Type B pancreatic cell (in vitro differentiated cells): ENCODE measurements at regions not wholly inside any gene's neighbourhood (a gene's known extent, or its start where the extent isn't known, plus 50 kb on each side); places are given as distances from the start of the nearest gene placed in this dataset.

Experiments used
- DNase-seq: peaks from one replicate; pipeline ENCODE4 v3.0.0; 2021; ENCODE audit warnings: mixed read lengths; ENCODE audit not compliant: unreplicated experiment; ENCODE audit errors: extremely low spot score
- H3K27ac Mint-ChIP-seq: 2 replicates; pipeline ENCODE4 v1.8.0; 2021; ENCODE audit warnings: mild to moderate bottlenecking, mixed read lengths
- H3K27me3 Mint-ChIP-seq: 2 replicates; pipeline ENCODE4 v1.8.0; 2021; ENCODE audit warnings: mixed read lengths
- H3K36me3 Mint-ChIP-seq: 2 replicates; pipeline ENCODE4 v1.8.0; 2021; ENCODE audit warnings: mixed read lengths
- H3K4me1 Mint-ChIP-seq: one replicate; pipeline ENCODE4 v1.8.0; 2021; ENCODE audit warnings: mixed read lengths; ENCODE audit not compliant: unreplicated experiment
- H3K4me3 Mint-ChIP-seq: 2 replicates; pipeline ENCODE4 v1.8.0; 2021; ENCODE audit warnings: mild to moderate bottlenecking, mixed read lengths
- H3K9me3 Mint-ChIP-seq: 2 replicates; pipeline ENCODE4 v1.8.0; 2021; ENCODE audit warnings: mixed read lengths
- CTCF ChIP-seq: fragments of 200-600 bp; sonication (generic); conservative IDR thresholded peaks from 2 replicates; pipeline ENCODE4 v1.5.0; 2021; ENCODE audit warnings: antibody characterized with exemption, mild to moderate bottlenecking

GRCh38 chrX:43121637-43122036 lies 343.7 kb upstream of the PPP1R2C start:
- Mint-ChIP-seq H3K36me3 (no peaks in the 10 kb centered on the region), H3K4me1 (no peaks in the 10 kb centered on the region), H3K27me3 (no peaks in the 10 kb centered on the region), H3K27ac (no peak overlapping the region), H3K4me3 (no peak overlapping the region), H3K9me3 (no peaks in the 10 kb centered on the region)
- no peak for DNase-seq
- no peak for TF ChIP-seq CTCF

GRCh38 chrX:43139645-43140044 lies 361.7 kb upstream of the PPP1R2C start:
- Mint-ChIP-seq H3K36me3 (peaks cover 4% of the 10 kb centered on the region), H3K4me1 (no peaks in the 10 kb centered on the region)

GRCh38 chrX:43140582-43140981 lies 362.6 kb upstream of the PPP1R2C start:
- Mint-ChIP-seq H3K27ac (no peak overlapping the region), H3K4me1 (no peaks in the 10 kb centered on the region), H3K9me3 (no peaks in the 10 kb centered on the region)

More at GRCh38 chrX:43139645-43140044, 361.7 kb upstream of the PPP1R2C start:
- Mint-ChIP-seq H3K27ac (no peak overlapping the region), H3K9me3 (peaks cover 5% of the 10 kb centered on the region), H3K4me3 (no peak overlapping the region), H3K27me3 (no peaks in the 10 kb centered on the region)
- TF ChIP-seq CTCF = no peak
- DNase-seq = no peak

GRCh38 chrX:43141885-43142284 lies 363.9 kb upstream of the PPP1R2C start:
- H3K9me3 Mint-ChIP-seq = no peaks in the 10 kb centered on the region
- H3K36me3 Mint-ChIP-seq = no peaks in the 10 kb centered on the region
- no peaks in the 10 kb centered on the region for H3K4me1 Mint-ChIP-seq
- no peak for TF ChIP-seq CTCF
- no peak overlapping the region for H3K27ac Mint-ChIP-seq
- DNase-seq = no peak
- no peak overlapping the region for H3K4me3 Mint-ChIP-seq
- no peaks in the 10 kb centered on the region for H3K27me3 Mint-ChIP-seq

More at GRCh38 chrX:43140582-43140981, 362.6 kb upstream of the PPP1R2C start:
- Mint-ChIP-seq H3K36me3 (no peaks in the 10 kb centered on the region), H3K4me3 (no peak overlapping the region), H3K27me3 (no peaks in the 10 kb centered on the region)
- DNase-seq = no peak
- TF ChIP-seq CTCF = no peak

GRCh38 chrX:43148305-43148704 lies 370.3 kb upstream of the PPP1R2C start:
- no peak for DNase-seq
- no peaks in the 10 kb centered on the region for H3K4me1 Mint-ChIP-seq
- H3K36me3 Mint-ChIP-seq = no peaks in the 10 kb centered on the region
- H3K27ac Mint-ChIP-seq = no peak overlapping the region
- no peak overlapping the region for H3K4me3 Mint-ChIP-seq
- no peak for TF ChIP-seq CTCF
- no peaks in the 10 kb centered on the region for H3K9me3 Mint-ChIP-seq
- H3K27me3 Mint-ChIP-seq = peaks cover 4% of the 10 kb centered on the region

- H3K9me3 Mint-ChIP-seq = no peaks in the 10 kb centered on the region
- TF ChIP-seq CTCF = no peak
- H3K4me3 Mint-ChIP-seq = no peak overlapping the region
- no peaks in the 10 kb centered on the region for H3K27me3 Mint-ChIP-seq
- no peaks in the 10 kb centered on the region for H3K4me1 Mint-ChIP-seq
- no peak for DNase-seq
- no peak overlapping the region for H3K27ac Mint-ChIP-seq
- no peaks in the 10 kb centered on the region for H3K36me3 Mint-ChIP-seq
Measured at GRCh38 chrX:43165343-43165920, 387.5 kb upstream of the PPP1R2C start.
